Spleen (tissue), 11 donors: ENCODE measurements at regions not wholly inside any gene's neighbourhood (a gene's known extent, or its start where the extent isn't known, plus 50 kb on each side); places are given as distances from the start of the nearest gene placed in this dataset.

Experiments used
- DNase-seq: peaks from one replicate; pipeline ENCODE4 v3.0.0-alpha.2; 2020
- H3K27ac ChIP-seq, 8 donors: fragments of 200-600 bp; sonication (generic) in 7 of 8; 1 replicate in 4 of 8; 2 replicates in 4 of 8; pipeline versions ENCODE4 v1.5.0 to v1.8.0; 2016 to 2021; ENCODE audit warnings: inconsistent platforms in 4 of 8, mild to moderate bottlenecking in 4 of 8, moderate library complexity in 1 of 8
- H3K27me3 ChIP-seq, 7 donors: fragments of 200-600 bp; sonication (generic) in 6 of 7; replicated peaks in 1 of 7; 1 replicate in 4 of 7; 2 replicates in 3 of 7; pipeline versions ENCODE4 v1.5.0 to v1.8.0; 2016 to 2021; ENCODE audit warnings: inconsistent platforms in 3 of 7, mild to moderate bottlenecking in 1 of 7
- H3K36me3 ChIP-seq, 6 donors: fragments of 200-600 bp; sonication (generic) in 5 of 6; 1 replicate in 4 of 6; 2 replicates in 2 of 6; pipeline versions ENCODE4 v1.5.0 to v1.8.0; 2016 to 2021; ENCODE audit warnings: inconsistent platforms in 2 of 6
- H3K4me1 ChIP-seq, 6 donors: fragments of 200-600 bp; sonication (generic) in 5 of 6; 1 replicate in 3 of 6; 2 replicates in 3 of 6; pipeline versions ENCODE4 v1.5.0 to v1.8.0; 2016 to 2021; ENCODE audit warnings: inconsistent platforms in 3 of 6
- H3K4me3 ChIP-seq, 8 donors: fragments of 200-600 bp; sonication (generic) in 7 of 8; 1 replicate in 4 of 8; 2 replicates in 4 of 8; pipeline versions ENCODE4 v1.5.0 to v1.8.0; 2016 to 2021; ENCODE audit warnings: inconsistent platforms in 4 of 8, mild to moderate bottlenecking in 4 of 8, moderate library complexity in 2 of 8
- H3K9me3 ChIP-seq, 8 donors: fragments of 200-600 bp; sonication (generic) in 7 of 8; 1 replicate in 4 of 8; 2 replicates in 4 of 8; pipeline versions ENCODE4 v1.5.0 to v1.8.0; 2016 to 2021; ENCODE audit warnings: inconsistent platforms in 4 of 8
- POLR2A ChIP-seq, 3 donors: fragments of 450-650 bp; IDR thresholded peaks; one replicate each; pipeline ENCODE4 v1.5.1; 2017; ENCODE audit warnings: antibody characterized with exemption in 3 of 3, mild to moderate bottlenecking in 1 of 3
- POLR2AphosphoS5 ChIP-seq, 3 donors: sonication (generic); formaldehyde crosslinking; IDR thresholded peaks; one replicate each; pipeline ENCODE4 v1.5.1; 2017; ENCODE audit warnings: antibody characterized with exemption in 3 of 3
- WGBS, 5 donors: extraction: QIAGEN DNeasy Blood & Tissue Kit in 3 of 5; methylation state at CpG; one replicate each; pipeline versions ENCODE4 v1.1.5 to v1.1.7; 2013 to 2018; 5-methylcytosine and 5-hydroxymethylcytosine counted together
- intact Hi-C: fragments of 100-400 bp; cut with DNase I; formaldehyde crosslinking; loops from one replicate; pipeline ENCODE4 v1.15.0; 2023; ENCODE audit warnings: low total_unique reads
- TF ChIP-seq, protein P1 (sequence below), 11 experiments: fragments of 200-600 bp in 7 of 11; fragments of 450-650 bp in 4 of 11; sonication (generic) in 4 of 11; IDR thresholded peaks in 8 of 11; conservative IDR thresholded peaks in 3 of 11; 1 replicate in 7 of 11; 2 replicates in 4 of 11; pipeline versions ENCODE4 v1.4.0 to v1.8.0; 2016 to 2021; ENCODE audit warnings: antibody characterized with exemption in 11 of 11, inconsistent platforms in 4 of 11, mild to moderate bottlenecking in 1 of 11
- donor health status: healthy with polysubstance abuse.
- donor health status: DM: no; HTN: no; CAD: no; lungs with moderate emphysema.
- donor health status: DM: no; HTN: no; CAD: no.
- donor health status: Bipolar disorder and iron deficiency.
- donor health status: healthy.
- donor health status: DM: no; HTN: no; CAD: no.
- donor health status: DM: yes; HTN: yes; CAD: no.

DNA sequence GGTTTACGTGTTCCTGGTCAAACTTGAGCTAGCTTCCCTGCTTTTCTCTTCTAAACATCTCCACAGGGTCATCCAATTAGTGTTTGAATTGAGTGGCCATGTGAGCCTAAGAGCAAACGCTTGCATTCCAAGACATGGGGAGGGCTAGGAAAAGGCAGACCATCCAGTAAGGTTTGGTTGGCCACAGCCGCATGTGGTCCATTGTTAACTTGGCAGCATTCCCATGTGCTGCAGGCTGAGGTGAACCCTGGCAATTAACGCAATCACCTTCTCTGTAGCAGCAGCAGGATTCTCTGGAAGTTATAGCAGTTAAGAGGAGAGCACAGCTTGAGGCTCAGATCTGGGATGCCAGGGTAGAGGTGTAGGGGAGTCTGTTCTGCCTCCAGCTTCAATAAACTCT lies 502.2 kb upstream of the LMCD1 start:
- intact Hi-C loops: no loop called here
- H3K27me3 ChIP-seq: peaks cover 0 to 4% (median 0%) of the 10 kb centered on the region in 7 donors
- H3K27ac ChIP-seq: no peak overlapping the region
- H3K9me3 ChIP-seq: no peaks in the 10 kb centered on the region
- no peak overlapping the region for H3K4me3 ChIP-seq
- TF ChIP-seq POLR2AphosphoS5 (IDR thresholded peaks at IDR 0.05): no peak
- TF ChIP-seq POLR2A (IDR thresholded peaks at IDR 0.05): no peak
- TF ChIP-seq, protein P1, sequence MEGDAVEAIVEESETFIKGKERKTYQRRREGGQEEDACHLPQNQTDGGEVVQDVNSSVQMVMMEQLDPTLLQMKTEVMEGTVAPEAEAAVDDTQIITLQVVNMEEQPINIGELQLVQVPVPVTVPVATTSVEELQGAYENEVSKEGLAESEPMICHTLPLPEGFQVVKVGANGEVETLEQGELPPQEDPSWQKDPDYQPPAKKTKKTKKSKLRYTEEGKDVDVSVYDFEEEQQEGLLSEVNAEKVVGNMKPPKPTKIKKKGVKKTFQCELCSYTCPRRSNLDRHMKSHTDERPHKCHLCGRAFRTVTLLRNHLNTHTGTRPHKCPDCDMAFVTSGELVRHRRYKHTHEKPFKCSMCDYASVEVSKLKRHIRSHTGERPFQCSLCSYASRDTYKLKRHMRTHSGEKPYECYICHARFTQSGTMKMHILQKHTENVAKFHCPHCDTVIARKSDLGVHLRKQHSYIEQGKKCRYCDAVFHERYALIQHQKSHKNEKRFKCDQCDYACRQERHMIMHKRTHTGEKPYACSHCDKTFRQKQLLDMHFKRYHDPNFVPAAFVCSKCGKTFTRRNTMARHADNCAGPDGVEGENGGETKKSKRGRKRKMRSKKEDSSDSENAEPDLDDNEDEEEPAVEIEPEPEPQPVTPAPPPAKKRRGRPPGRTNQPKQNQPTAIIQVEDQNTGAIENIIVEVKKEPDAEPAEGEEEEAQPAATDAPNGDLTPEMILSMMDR (IDR thresholded peaks at IDR 0.05 in 8 of 11, conservative IDR thresholded peaks at IDR 0.05 in 3 of 11): no peak
- no peaks in the 10 kb centered on the region for H3K4me1 ChIP-seq
- no peak for DNase-seq
- no peaks in the 10 kb centered on the region for H3K36me3 ChIP-seq
- 58 to 81% (median 61%) methylated on average over 4 of the region's 4 CpGs for WGBS, 5 donors

DNA sequence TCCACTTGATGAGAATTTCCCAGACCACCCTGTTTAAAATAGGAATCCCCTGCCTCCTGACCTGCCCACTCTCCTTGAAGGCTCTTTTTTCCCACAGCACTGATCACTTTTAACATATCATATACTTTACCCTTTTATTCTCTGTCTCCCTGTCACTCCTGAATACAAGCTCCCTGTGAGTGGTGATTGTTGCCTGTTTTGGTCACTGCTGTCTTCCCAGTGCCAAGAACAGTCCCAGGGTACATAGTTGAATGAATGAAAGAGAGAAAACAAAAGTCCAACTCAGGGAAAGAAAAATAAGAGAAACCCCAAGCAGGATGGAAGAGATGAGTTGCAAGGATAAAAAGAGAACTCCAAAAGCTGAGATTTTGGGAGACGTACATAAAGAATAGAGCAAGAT lies 500.3 kb upstream of the LMCD1 start:
- no peak for DNase-seq
- Histone ChIP-seq H3K27me3 (peaks cover 0 to 4% (median 0%) of the 10 kb centered on the region in 7 donors), H3K27ac (no peak overlapping the region), H3K9me3 (no peaks in the 10 kb centered on the region), H3K4me1 (no peaks in the 10 kb centered on the region), H3K4me3 (no peak overlapping the region), H3K36me3 (no peaks in the 10 kb centered on the region)
- TF ChIP-seq POLR2AphosphoS5 (IDR thresholded peaks at IDR 0.05) (no peak), POLR2A (IDR thresholded peaks at IDR 0.05) (no peak)
- TF ChIP-seq, protein P1 (IDR thresholded peaks at IDR 0.05 in 8 of 11, conservative IDR thresholded peaks at IDR 0.05 in 3 of 11): no peak
- intact Hi-C loops: no loop called here
- WGBS, 5 donors: 36 to 92% (median 43%) methylated on average over 1 of the region's 1 CpG

DNA sequence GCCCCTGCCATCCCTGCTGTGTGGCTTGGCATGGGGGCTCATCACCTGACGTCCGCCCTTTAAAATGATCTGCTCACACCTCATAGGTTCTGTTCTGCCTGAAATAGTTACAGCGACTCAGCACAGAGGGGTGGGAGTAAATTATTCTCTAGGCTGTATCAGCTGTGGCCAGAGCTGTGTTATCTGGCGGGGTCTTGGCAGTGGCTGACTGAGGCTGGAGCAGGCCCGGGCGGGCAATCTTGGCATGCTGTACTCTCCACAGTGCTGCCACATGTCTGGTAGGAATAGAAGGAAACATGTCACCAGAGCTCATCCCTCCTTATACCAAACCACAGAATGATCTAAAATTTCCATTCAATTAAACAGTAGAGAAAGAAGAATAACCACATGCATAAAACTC lies 499.9 kb upstream of the LMCD1 start:
- Histone ChIP-seq H3K9me3 (no peaks in the 10 kb centered on the region), H3K27ac (no peak overlapping the region), H3K27me3 (peaks cover 0 to 4% (median 0%) of the 10 kb centered on the region in 7 donors), H3K4me1 (no peaks in the 10 kb centered on the region), H3K36me3 (no peaks in the 10 kb centered on the region), H3K4me3 (no peak overlapping the region)
- intact Hi-C loops: no loop called here
- TF ChIP-seq, protein P1 (IDR thresholded peaks at IDR 0.05 in 8 of 11, conservative IDR thresholded peaks at IDR 0.05 in 3 of 11): no peak
- TF ChIP-seq POLR2A (IDR thresholded peaks at IDR 0.05) (no peak), POLR2AphosphoS5 (IDR thresholded peaks at IDR 0.05) (no peak)
- WGBS, 5 donors: 84 to 95% (median 91%) methylated on average over 6 of the region's 6 CpGs
- no peak for DNase-seq

DNA sequence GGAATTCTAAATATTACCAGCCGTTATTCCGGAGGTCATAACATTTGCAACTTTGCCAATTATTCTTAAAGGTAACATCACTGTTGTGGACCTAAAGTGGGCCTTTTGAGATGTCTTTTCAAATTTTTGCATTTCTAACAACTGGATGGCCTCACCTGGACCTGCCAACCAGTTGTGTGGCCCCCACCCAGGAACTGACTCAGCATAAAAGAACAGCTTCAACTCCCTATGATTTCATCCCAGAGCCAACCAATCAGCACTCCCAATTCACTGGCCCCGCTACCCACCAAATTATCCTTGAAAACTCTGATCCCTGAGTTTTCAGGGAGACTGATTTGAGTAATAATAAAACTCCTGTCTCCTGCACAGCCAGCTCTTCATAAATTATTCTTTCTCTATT lies 489.7 kb upstream of the LMCD1 start:
- intact Hi-C loops: no loop called here
- TF ChIP-seq POLR2A (IDR thresholded peaks at IDR 0.05): no peak
- TF ChIP-seq POLR2AphosphoS5 (IDR thresholded peaks at IDR 0.05): no peak
- TF ChIP-seq, protein P1 (IDR thresholded peaks at IDR 0.05 in 8 of 11, conservative IDR thresholded peaks at IDR 0.05 in 3 of 11): no peak
- no peaks in the 10 kb centered on the region for H3K4me1 ChIP-seq
- WGBS, 5 donors: 82 to 94% (median 88%) methylated on average over 3 of the region's 3 CpGs
- no peak for DNase-seq
- no peaks in the 10 kb centered on the region for H3K36me3 ChIP-seq
- H3K27me3 ChIP-seq: no peaks in the 10 kb centered on the region
- H3K4me3 ChIP-seq: no peak overlapping the region
- peaks cover 0 to 22% (median 6%) of the 10 kb centered on the region in 8 donors for H3K9me3 ChIP-seq
- no peak overlapping the region for H3K27ac ChIP-seq
